ENCODE measurements at regions not wholly inside any gene's neighbourhood (a gene's known extent, or its start where the extent isn't known, plus 50 kb on each side); places are given as distances from the start of the nearest gene placed in this dataset.

- TF ChIP-seq, protein P1, sequence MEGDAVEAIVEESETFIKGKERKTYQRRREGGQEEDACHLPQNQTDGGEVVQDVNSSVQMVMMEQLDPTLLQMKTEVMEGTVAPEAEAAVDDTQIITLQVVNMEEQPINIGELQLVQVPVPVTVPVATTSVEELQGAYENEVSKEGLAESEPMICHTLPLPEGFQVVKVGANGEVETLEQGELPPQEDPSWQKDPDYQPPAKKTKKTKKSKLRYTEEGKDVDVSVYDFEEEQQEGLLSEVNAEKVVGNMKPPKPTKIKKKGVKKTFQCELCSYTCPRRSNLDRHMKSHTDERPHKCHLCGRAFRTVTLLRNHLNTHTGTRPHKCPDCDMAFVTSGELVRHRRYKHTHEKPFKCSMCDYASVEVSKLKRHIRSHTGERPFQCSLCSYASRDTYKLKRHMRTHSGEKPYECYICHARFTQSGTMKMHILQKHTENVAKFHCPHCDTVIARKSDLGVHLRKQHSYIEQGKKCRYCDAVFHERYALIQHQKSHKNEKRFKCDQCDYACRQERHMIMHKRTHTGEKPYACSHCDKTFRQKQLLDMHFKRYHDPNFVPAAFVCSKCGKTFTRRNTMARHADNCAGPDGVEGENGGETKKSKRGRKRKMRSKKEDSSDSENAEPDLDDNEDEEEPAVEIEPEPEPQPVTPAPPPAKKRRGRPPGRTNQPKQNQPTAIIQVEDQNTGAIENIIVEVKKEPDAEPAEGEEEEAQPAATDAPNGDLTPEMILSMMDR (IDR thresholded peaks at IDR 0.05): no peak
- no peak for TF ChIP-seq CEBPB (IDR thresholded peaks at IDR 0.05)
Observed at GRCh38 chr6:93048381-93048780, 371.0 kb downstream of the EPHA7 start.
